Kidney (tissue), 13 donors: ENCODE measurements at regions not wholly inside any gene's neighbourhood (a gene's known extent, or its start where the extent isn't known, plus 50 kb on each side); places are given as distances from the start of the nearest gene placed in this dataset.
A peak's percentile ranks its signal among the peaks of the same experiment; 100 is the strongest.

Experiments
- DNase-seq, 5 donors: peaks; one replicate each; pipeline ENCODE4 v3.0.0-alpha.2; 2013 to 2020
- FAIRE-seq: peaks from 2 replicates; lab custom pipeline; 2012; peaks lifted over from hg19 to GRCh38; lab: Jason Lieb, UNC
- H3K27ac ChIP-seq, 2 donors: one replicate each; pipeline ENCODE4 v1.7.0; 2013; ENCODE audit warnings: low read depth in 2 of 2, low read length in 2 of 2, inconsistent platforms in 1 of 2
- H3K27me3 ChIP-seq: one replicate; pipeline ENCODE4 v1.7.1; 2013; ENCODE audit warnings: low read length, inconsistent platforms; ENCODE audit not compliant: control insufficient read depth, insufficient read depth
- H3K36me3 ChIP-seq, 3 donors: one replicate each; pipeline versions ENCODE4 v1.7.0 to v1.7.1; 2013; ENCODE audit warnings: low read length in 3 of 3, control low read depth in 1 of 3, inconsistent platforms in 1 of 3; ENCODE audit not compliant: insufficient read depth in 3 of 3, control insufficient read depth in 2 of 3
- H3K4me1 ChIP-seq, 3 donors: one replicate each; pipeline versions ENCODE4 v1.7.0 to v1.7.1; 2013; ENCODE audit warnings: low read length in 3 of 3, inconsistent platforms in 1 of 3, low read depth in 1 of 3; ENCODE audit not compliant: control insufficient read depth in 2 of 3, insufficient read depth in 2 of 3
- H3K4me3 ChIP-seq, 3 donors: one replicate each; pipeline versions ENCODE4 v1.7.0 to v1.8.1; 2013; ENCODE audit warnings: low read length in 3 of 3, control low read depth in 1 of 3, inconsistent platforms in 1 of 3
- H3K9ac ChIP-seq, 3 donors: one replicate each; pipeline versions ENCODE4 v1.7.0 to v1.7.1; 2013; ENCODE audit warnings: low read length in 3 of 3, control low read depth in 1 of 3, inconsistent platforms in 1 of 3
- H3K9me3 ChIP-seq, 3 donors: one replicate each; pipeline versions ENCODE4 v1.7.0 to v1.7.1; 2013; ENCODE audit warnings: low read length in 3 of 3, control low read depth in 1 of 3, inconsistent platforms in 1 of 3; ENCODE audit not compliant: control insufficient read depth in 2 of 3, insufficient read depth in 1 of 3
- intact Hi-C: fragments of 100-400 bp; cut with DNase I; formaldehyde crosslinking; loops from one replicate; pipeline ENCODE4 v1.11.1; 2022
- TF ChIP-seq, protein P1 (sequence below): IDR thresholded peaks from 3 replicates; pipeline ENCODE4 v1.5.1; 2012; ENCODE audit warnings: mild to moderate bottlenecking, moderate library complexity, borderline replicate concordance; ENCODE audit not compliant: insufficient read depth; ENCODE audit errors: extremely low read depth
- donor health status: control.
- donor health status: control.
- donor health status: control.
- donor health status: control.
- donor health status: control.
- donor health status: DM: yes; HTN: yes; CAD: no.
- donor health status: Normal renal cell carcinoma (clear cell type).

DNA sequence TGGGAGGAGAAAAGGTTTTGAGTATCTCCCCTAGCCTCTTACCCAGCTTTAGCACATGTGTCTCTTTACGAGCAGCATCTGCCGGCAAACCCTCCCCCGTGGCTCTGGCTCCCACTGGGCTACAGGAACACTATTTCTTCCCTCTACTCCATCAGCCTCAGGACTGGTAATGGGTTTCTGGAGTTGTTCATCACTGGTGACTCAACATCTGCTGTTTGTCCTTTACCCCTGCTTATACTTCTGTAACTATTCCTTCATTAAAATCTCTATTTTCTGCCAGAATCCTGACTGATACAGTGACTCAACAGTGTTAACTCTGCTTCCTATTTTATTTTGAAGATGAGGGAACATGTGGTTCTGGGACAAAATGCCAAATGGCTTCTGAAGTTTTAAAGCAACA, 437.3 kb upstream of the HTR2A start:
- no peak overlapping the region for H3K4me3 ChIP-seq
- intact Hi-C loops, result no loop called here
- H3K9ac ChIP-seq, result no peak overlapping the region
- H3K4me1 ChIP-seq, result no peaks in the 10 kb centered on the region
- no peak overlapping the region for H3K27ac ChIP-seq
- no peaks in the 10 kb centered on the region for H3K27me3 ChIP-seq
- no peak for DNase-seq
- no peak for FAIRE-seq
- H3K9me3 ChIP-seq, result no peaks in the 10 kb centered on the region
- TF ChIP-seq, protein P1, sequence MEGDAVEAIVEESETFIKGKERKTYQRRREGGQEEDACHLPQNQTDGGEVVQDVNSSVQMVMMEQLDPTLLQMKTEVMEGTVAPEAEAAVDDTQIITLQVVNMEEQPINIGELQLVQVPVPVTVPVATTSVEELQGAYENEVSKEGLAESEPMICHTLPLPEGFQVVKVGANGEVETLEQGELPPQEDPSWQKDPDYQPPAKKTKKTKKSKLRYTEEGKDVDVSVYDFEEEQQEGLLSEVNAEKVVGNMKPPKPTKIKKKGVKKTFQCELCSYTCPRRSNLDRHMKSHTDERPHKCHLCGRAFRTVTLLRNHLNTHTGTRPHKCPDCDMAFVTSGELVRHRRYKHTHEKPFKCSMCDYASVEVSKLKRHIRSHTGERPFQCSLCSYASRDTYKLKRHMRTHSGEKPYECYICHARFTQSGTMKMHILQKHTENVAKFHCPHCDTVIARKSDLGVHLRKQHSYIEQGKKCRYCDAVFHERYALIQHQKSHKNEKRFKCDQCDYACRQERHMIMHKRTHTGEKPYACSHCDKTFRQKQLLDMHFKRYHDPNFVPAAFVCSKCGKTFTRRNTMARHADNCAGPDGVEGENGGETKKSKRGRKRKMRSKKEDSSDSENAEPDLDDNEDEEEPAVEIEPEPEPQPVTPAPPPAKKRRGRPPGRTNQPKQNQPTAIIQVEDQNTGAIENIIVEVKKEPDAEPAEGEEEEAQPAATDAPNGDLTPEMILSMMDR, result no peak
- no peaks in the 10 kb centered on the region for H3K36me3 ChIP-seq

DNA sequence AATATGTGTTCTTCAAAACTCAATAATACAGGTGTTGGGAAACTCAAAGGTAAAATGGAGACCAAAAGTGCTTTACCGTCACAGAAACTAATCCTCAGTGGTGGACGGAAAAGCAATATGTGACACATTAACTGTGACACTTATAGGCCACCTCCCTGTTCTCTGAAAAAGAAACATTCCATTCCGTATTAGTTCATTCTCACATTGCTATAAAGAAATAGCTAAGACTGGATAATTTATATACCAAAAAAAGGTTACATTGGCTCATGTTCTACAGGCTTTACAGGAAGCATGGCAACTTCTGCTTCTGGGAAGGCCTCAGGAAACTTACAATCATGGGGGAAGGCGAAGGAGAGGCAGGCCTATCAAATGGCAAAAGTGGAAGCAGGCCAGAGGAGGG, 435.3 kb upstream of the HTR2A start:
- DNase-seq (peak in 2 of 5 donors; percentile 4 to 46), FAIRE-seq (no peak)
- no peaks in the 10 kb centered on the region for H3K36me3 ChIP-seq

DNA sequence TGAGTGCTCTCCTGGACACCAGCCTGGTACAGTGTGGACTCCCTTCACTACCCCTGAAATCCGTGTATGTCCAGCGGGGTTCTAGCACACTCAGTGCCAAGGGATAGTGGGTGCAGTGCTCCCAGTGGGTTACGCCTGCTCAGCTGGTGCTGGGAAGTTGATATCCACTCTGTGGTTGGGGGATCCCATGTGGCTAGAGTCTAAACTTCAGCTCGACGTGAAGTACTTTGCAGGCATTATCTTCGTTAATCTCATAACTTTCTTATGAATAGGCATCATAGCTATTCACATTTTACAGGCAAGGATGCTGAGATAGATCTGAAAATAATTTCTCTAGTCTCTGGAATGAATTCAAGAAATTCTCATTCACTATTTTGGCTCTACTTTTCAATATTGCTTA, 433.2 kb upstream of the HTR2A start:
- H3K9ac ChIP-seq, result no peak overlapping the region
- no peak for FAIRE-seq

More for the DNA sequence above, 435.3 kb upstream of the HTR2A start:
- Histone ChIP-seq H3K9me3 (no peaks in the 10 kb centered on the region), H3K27me3 (no peaks in the 10 kb centered on the region), H3K27ac (no peak overlapping the region), H3K9ac (no peak overlapping the region), H3K4me1 (no peaks in the 10 kb centered on the region), H3K4me3 (no peak overlapping the region)
- intact Hi-C loops, result no loop called here
- TF ChIP-seq, protein P1, result no peak

DNA sequence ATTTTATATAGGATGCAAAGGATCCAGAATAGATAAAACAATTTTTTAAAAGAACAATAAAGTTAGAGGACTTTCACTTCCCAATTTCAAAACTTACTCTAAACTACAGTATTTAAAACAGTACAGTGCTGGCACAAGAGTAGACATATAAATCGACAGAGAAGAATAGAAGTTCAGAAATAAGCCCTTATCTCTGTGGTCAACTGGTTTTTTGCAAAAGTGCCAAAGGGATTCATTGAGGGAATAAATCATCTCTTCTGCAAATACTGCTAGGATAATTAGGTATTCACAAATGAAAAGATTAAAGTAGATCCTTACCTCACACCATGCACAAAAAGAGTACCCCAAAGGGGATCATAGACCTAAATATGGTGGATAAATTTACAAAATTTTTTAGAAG, 431.0 kb upstream of the HTR2A start:
- TF ChIP-seq, protein P1, result no peak
- Histone ChIP-seq H3K9ac (no peak overlapping the region), H3K9me3 (no peaks in the 10 kb centered on the region), H3K4me1 (no peaks in the 10 kb centered on the region), H3K4me3 (no peak overlapping the region), H3K27me3 (no peaks in the 10 kb centered on the region), H3K27ac (no peak overlapping the region), H3K36me3 (no peaks in the 10 kb centered on the region)
- FAIRE-seq, result no peak
- DNase-seq, result no peak
- intact Hi-C loops, result no loop called here

More for the DNA sequence above, 433.2 kb upstream of the HTR2A start:
- Histone ChIP-seq H3K27me3 (no peaks in the 10 kb centered on the region), H3K4me1 (no peaks in the 10 kb centered on the region), H3K9me3 (no peaks in the 10 kb centered on the region), H3K4me3 (no peak overlapping the region), H3K27ac (no peak overlapping the region), H3K36me3 (no peaks in the 10 kb centered on the region)
- intact Hi-C loops, result no loop called here
- TF ChIP-seq, protein P1, result no peak
- no peak for DNase-seq
